ENCODE measurements at regions not wholly inside any gene's neighbourhood (a gene's known extent, or its start where the extent isn't known, plus 50 kb on each side); places are given as distances from the start of the nearest gene placed in this dataset.

DNA sequence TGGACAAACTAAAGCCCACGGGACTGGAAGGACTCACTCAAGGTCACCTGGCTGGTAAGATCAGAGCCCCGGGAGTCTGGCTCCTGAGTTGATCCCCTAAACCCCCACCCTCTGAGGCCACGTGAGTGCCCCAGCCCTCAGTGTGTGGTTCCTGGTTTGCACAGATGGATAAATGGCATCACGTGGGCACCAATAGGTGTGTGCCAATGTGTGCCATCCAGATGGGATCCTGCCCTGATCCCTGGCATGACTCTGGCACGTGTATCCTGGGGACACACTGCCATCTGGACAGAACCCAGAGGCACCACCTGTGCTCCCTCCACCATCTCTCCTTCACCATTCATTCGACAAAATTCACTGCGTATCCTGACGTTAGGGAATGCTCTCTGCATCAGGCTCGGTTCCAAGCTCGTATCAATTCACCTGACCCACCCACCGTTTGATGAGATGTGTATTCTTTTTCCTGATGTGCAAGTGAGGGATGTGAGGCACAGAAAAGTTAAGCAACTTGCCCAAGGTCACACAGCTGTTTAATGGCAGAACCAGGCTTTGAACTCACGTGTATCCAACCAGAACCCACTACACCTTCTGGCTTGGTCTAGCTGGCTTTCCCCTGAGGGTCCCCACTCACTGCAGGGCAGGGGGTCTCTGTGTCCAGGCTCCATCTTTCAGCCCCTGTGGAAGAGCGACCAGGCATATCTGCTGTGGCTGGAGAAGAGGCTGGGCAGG is 49.8 kb upstream of the PAX7 start:
- TF ChIP-seq, protein P1, sequence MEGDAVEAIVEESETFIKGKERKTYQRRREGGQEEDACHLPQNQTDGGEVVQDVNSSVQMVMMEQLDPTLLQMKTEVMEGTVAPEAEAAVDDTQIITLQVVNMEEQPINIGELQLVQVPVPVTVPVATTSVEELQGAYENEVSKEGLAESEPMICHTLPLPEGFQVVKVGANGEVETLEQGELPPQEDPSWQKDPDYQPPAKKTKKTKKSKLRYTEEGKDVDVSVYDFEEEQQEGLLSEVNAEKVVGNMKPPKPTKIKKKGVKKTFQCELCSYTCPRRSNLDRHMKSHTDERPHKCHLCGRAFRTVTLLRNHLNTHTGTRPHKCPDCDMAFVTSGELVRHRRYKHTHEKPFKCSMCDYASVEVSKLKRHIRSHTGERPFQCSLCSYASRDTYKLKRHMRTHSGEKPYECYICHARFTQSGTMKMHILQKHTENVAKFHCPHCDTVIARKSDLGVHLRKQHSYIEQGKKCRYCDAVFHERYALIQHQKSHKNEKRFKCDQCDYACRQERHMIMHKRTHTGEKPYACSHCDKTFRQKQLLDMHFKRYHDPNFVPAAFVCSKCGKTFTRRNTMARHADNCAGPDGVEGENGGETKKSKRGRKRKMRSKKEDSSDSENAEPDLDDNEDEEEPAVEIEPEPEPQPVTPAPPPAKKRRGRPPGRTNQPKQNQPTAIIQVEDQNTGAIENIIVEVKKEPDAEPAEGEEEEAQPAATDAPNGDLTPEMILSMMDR (IDR thresholded peaks at IDR 0.05): no peak
- no peak for TF ChIP-seq POLR2A (IDR thresholded peaks at IDR 0.05)
